Osteocyte (in vitro differentiated cells): ENCODE measurements at regions not wholly inside any gene's neighbourhood (a gene's known extent, or its start where the extent isn't known, plus 50 kb on each side); places are given as distances from the start of the nearest gene placed in this dataset.

Experiments used
- DNase-seq: peaks from one replicate; pipeline ENCODE4 v3.0.0; 2021; ENCODE audit warnings: mixed read lengths; ENCODE audit not compliant: unreplicated experiment; ENCODE audit errors: extremely low spot score
- H3K27ac Mint-ChIP-seq: one replicate; pipeline ENCODE4 v1.8.0; 2021; ENCODE audit warnings: mild to moderate bottlenecking, mixed read lengths; ENCODE audit not compliant: unreplicated experiment
- H3K27me3 Mint-ChIP-seq: one replicate; pipeline ENCODE4 v1.8.0; 2021; ENCODE audit warnings: mixed read lengths; ENCODE audit not compliant: unreplicated experiment
- H3K36me3 Mint-ChIP-seq: one replicate; pipeline ENCODE4 v1.8.0; 2021; ENCODE audit warnings: mixed read lengths; ENCODE audit not compliant: unreplicated experiment
- H3K4me1 Mint-ChIP-seq: one replicate; pipeline ENCODE4 v1.8.0; 2021; ENCODE audit warnings: mixed read lengths; ENCODE audit not compliant: unreplicated experiment
- H3K4me3 Mint-ChIP-seq: one replicate; pipeline ENCODE4 v1.8.0; 2021; ENCODE audit warnings: mild to moderate bottlenecking, moderate library complexity, mixed read lengths; ENCODE audit not compliant: unreplicated experiment
- H3K9me3 Mint-ChIP-seq: one replicate; pipeline ENCODE4 v1.8.0; 2021; ENCODE audit warnings: mixed read lengths; ENCODE audit not compliant: unreplicated experiment
- CTCF ChIP-seq: fragments of 200-600 bp; sonication (generic); IDR thresholded peaks from 2 replicates; pipeline ENCODE4 v1.5.0; 2021; ENCODE audit warnings: antibody characterized with exemption, mild to moderate bottlenecking, moderate library complexity

GRCh38 chr4:151882072-151882803 lies 121.4 kb upstream of the GATB start:
- no peak for TF ChIP-seq CTCF
- DNase-seq: no peak
- H3K27me3 Mint-ChIP-seq: peaks cover 18% of the 10 kb centered on the region
- H3K36me3 Mint-ChIP-seq: no peaks in the 10 kb centered on the region
- no peaks in the 10 kb centered on the region for H3K9me3 Mint-ChIP-seq
- no peaks in the 10 kb centered on the region for H3K4me1 Mint-ChIP-seq
- H3K27ac Mint-ChIP-seq: no peak overlapping the region
- H3K4me3 Mint-ChIP-seq: no peak overlapping the region

- Mint-ChIP-seq H3K4me3 (no peak overlapping the region), H3K27me3 (peaks cover 22% of the 10 kb centered on the region), H3K9me3 (no peaks in the 10 kb centered on the region), H3K4me1 (no peaks in the 10 kb centered on the region), H3K36me3 (no peaks in the 10 kb centered on the region), H3K27ac (no peak overlapping the region)
- no peak for DNase-seq
- TF ChIP-seq CTCF: no peak
These were observed 119.1 kb upstream of the GATB start for GRCh38 chr4:151879705-151880445.

GRCh38 chr4:151876381-151876988 lies 115.7 kb upstream of the GATB start:
- no peak for TF ChIP-seq CTCF
- Mint-ChIP-seq H3K27me3 (peaks cover 32% of the 10 kb centered on the region), H3K27ac (no peak overlapping the region), H3K36me3 (no peaks in the 10 kb centered on the region), H3K4me3 (no peak overlapping the region), H3K4me1 (no peaks in the 10 kb centered on the region), H3K9me3 (no peaks in the 10 kb centered on the region)
- DNase-seq: no peak

DNA sequence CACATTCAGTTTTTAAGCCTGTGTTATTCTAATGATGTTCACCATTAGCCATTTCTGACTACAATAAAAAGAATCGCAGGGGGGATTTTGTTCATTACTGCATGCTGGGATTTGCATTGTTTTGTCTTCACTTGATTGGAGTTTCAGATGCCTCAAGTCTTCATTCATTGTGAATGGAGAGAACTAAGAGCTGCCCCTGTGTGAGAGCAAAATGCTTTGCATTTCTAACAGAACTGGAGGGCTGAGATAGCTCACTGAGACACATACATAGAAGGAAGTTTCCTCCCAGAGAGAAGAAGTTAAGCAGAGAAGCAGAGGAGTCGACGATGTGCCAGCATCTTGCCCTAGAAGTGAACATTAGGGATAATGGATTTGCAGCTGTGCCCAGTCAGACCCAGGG lies 113.5 kb upstream of the GATB start:
- H3K36me3 Mint-ChIP-seq: no peaks in the 10 kb centered on the region
- H3K9me3 Mint-ChIP-seq: no peaks in the 10 kb centered on the region
- TF ChIP-seq CTCF: no peak
- H3K27me3 Mint-ChIP-seq: peaks cover 30% of the 10 kb centered on the region
- DNase-seq: no peak
- H3K27ac Mint-ChIP-seq: no peak overlapping the region
- H3K4me1 Mint-ChIP-seq: no peaks in the 10 kb centered on the region
- no peak overlapping the region for H3K4me3 Mint-ChIP-seq

GRCh38 chr4:151866592-151866918 lies 105.7 kb upstream of the GATB start:
- Mint-ChIP-seq H3K4me3 (no peak overlapping the region), H3K4me1 (no peaks in the 10 kb centered on the region), H3K36me3 (no peaks in the 10 kb centered on the region), H3K27ac (no peak overlapping the region), H3K27me3 (peaks cover 10% of the 10 kb centered on the region), H3K9me3 (peaks cover 7% of the 10 kb centered on the region)
- no peak for DNase-seq
- no peak for TF ChIP-seq CTCF
